WTC11 (cell line): ENCODE measurements at regions not wholly inside any gene's neighbourhood (a gene's known extent, or its start where the extent isn't known, plus 50 kb on each side); places are given as distances from the start of the nearest gene placed in this dataset.

ENCODE experiments used
- TEAD4 ChIP-seq: sonication (generic); formaldehyde crosslinking; IDR thresholded peaks from 2 replicates; pipeline ENCODE4 v1.8.0; 2022; ENCODE audit warnings: mild to moderate bottlenecking, missing genetic modification reagents
- ZNF416 ChIP-seq: fragments of 250-450 bp; sonication (Bioruptor Pico); IDR thresholded peaks from 2 replicates; pipeline ENCODE4 v1.9.0; 2021; ENCODE audit warnings: mild to moderate bottlenecking, inconsistent platforms
- TF ChIP-seq, protein P1 (sequence below): fragments of 200-600 bp; IDR thresholded peaks from 2 replicates; pipeline ENCODE4 v1.8.0; 2022; ENCODE audit warnings: antibody characterized with exemption
- TF ChIP-seq, protein P2 (sequence below): sonication (generic); formaldehyde crosslinking; IDR thresholded peaks from 2 replicates; pipeline ENCODE4 v1.8.1; 2023; ENCODE audit warnings: mild to moderate bottlenecking, moderate library complexity, missing genetic modification reagents

GRCh38 chr18:78503129-78503528 lies 476.5 kb upstream of the SALL3 start:
- TF ChIP-seq, protein P1, sequence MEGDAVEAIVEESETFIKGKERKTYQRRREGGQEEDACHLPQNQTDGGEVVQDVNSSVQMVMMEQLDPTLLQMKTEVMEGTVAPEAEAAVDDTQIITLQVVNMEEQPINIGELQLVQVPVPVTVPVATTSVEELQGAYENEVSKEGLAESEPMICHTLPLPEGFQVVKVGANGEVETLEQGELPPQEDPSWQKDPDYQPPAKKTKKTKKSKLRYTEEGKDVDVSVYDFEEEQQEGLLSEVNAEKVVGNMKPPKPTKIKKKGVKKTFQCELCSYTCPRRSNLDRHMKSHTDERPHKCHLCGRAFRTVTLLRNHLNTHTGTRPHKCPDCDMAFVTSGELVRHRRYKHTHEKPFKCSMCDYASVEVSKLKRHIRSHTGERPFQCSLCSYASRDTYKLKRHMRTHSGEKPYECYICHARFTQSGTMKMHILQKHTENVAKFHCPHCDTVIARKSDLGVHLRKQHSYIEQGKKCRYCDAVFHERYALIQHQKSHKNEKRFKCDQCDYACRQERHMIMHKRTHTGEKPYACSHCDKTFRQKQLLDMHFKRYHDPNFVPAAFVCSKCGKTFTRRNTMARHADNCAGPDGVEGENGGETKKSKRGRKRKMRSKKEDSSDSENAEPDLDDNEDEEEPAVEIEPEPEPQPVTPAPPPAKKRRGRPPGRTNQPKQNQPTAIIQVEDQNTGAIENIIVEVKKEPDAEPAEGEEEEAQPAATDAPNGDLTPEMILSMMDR = no peak
- TF ChIP-seq, protein P2, sequence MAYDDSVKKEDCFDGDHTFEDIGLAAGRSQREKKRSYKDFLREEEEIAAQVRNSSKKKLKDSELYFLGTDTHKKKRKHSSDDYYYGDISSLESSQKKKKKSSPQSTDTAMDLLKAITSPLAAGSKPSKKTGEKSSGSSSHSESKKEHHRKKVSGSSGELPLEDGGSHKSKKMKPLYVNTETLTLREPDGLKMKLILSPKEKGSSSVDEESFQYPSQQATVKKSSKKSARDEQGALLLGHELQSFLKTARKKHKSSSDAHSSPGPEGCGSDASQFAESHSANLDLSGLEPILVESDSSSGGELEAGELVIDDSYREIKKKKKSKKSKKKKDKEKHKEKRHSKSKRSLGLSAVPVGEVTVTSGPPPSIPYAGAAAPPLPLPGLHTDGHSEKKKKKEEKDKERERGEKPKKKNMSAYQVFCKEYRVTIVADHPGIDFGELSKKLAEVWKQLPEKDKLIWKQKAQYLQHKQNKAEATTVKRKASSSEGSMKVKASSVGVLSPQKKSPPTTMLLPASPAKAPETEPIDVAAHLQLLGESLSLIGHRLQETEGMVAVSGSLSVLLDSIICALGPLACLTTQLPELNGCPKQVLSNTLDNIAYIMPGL = no peak
- no peak for TF ChIP-seq ZNF416
- no peak for TF ChIP-seq TEAD4 (CRISPR knock-in tag)
